Transverse colon (tissue), 4 donors: ENCODE measurements at regions not wholly inside any gene's neighbourhood (a gene's known extent, or its start where the extent isn't known, plus 50 kb on each side); places are given as distances from the start of the nearest gene placed in this dataset.

Source experiments
- DNase-seq: peaks from one replicate; pipeline ENCODE4 v3.0.0-alpha.2; 2019
- H3K27ac ChIP-seq, 4 donors: fragments of 200-600 bp; sonication (generic); 2 replicates each; pipeline ENCODE4 v1.5.1; 2016 to 2018; ENCODE audit warnings: inconsistent platforms in 4 of 4
- H3K27me3 ChIP-seq: fragments of 200-600 bp; sonication (generic); 2 replicates; pipeline ENCODE4 v1.5.1; 2017; ENCODE audit warnings: inconsistent platforms
- H3K36me3 ChIP-seq, 4 donors: fragments of 200-600 bp; sonication (generic); 2 replicates each; pipeline ENCODE4 v1.5.1; 2017 to 2019; ENCODE audit warnings: inconsistent platforms in 4 of 4
- H3K4me1 ChIP-seq, 4 donors: fragments of 200-600 bp; sonication (generic); 2 replicates each; pipeline ENCODE4 v1.5.1; 2017 to 2020; ENCODE audit warnings: inconsistent platforms in 4 of 4
- H3K4me3 ChIP-seq, 4 donors: fragments of 200-600 bp; sonication (generic); 1 replicate in 1 of 4; 2 replicates in 3 of 4; pipeline versions ENCODE4 v1.5.1 to v1.6.1; 2017 to 2019; ENCODE audit warnings: inconsistent platforms in 4 of 4
- H3K9me3 ChIP-seq, 2 donors: fragments of 200-600 bp; sonication (generic); 2 replicates each; pipeline ENCODE4 v1.5.1; 2017 to 2019; ENCODE audit warnings: inconsistent platforms in 2 of 2
- EP300 ChIP-seq: sonication (generic); formaldehyde crosslinking; IDR thresholded peaks from one replicate; pipeline ENCODE4 v1.6.1; 2017; ENCODE audit warnings: antibody characterized with exemption, low read depth
- POLR2A ChIP-seq: fragments of 450-650 bp; IDR thresholded peaks from one replicate; pipeline ENCODE4 v1.6.1; 2016; ENCODE audit warnings: antibody characterized with exemption, mild to moderate bottlenecking, moderate library complexity
- POLR2AphosphoS5 ChIP-seq, 3 donors: sonication (generic); formaldehyde crosslinking; IDR thresholded peaks; one replicate each; pipeline ENCODE4 v1.6.1; 2016; ENCODE audit warnings: antibody characterized with exemption in 3 of 3
- WGBS, 2 donors: methylation state at CpG; one replicate each; pipeline ENCODE4 v1.1.5; 2018; ENCODE audit warnings: low coverage in 1 of 2; 5-methylcytosine and 5-hydroxymethylcytosine counted together
- in situ Hi-C, 4 donors: fragments of 200-750 bp; cut with MboI; loops; one replicate each; pipeline versions ENCODE4 v1.15.0 to v1.15.1; 2017; ENCODE audit warnings: low sequenced_read_pairs in 3 of 4, low pct_ligation_motif_present in 1 of 4, low pct_unique_long_range_greater_than_20kb in 1 of 4
- intact Hi-C: fragments of 100-400 bp; cut with DNase I; formaldehyde crosslinking; loops from one replicate; pipeline ENCODE4 v1.15.1; 2023; ENCODE audit warnings: low total_unique reads
- TF ChIP-seq, protein P1 (sequence below), 5 experiments: fragments of 200-600 bp in 3 of 5; fragments of 450-650 bp in 2 of 5; sonication (generic) in 3 of 5; IDR thresholded peaks; 1 replicate in 2 of 5; 2 replicates in 3 of 5; pipeline ENCODE4 v1.5.1; 2016 to 2017; ENCODE audit warnings: antibody characterized with exemption in 5 of 5, inconsistent platforms in 3 of 5, mild to moderate bottlenecking in 2 of 5, moderate library complexity in 1 of 5

DNA sequence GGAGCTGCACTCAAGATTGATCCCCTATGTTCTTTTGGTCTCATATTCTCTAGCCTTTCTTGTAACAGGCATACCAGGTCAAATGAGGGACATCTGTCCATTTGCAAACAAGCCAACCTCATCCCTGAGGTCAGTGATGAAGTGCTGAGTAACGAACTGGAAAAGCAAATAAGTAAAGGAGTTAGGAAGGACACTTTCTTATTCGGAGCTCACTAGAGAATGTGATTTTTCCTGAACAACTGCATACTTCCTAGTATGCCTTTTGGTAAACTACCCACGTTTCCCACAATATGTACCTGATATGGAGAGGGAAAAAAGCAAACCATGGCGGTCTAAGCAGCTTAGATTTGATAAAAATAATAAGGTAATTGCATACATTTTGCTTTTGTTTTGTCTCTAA, 91.0 kb upstream of the MYCBP2 start:
- intact Hi-C loops (no loop called here), in situ Hi-C loops (no loop called here)
- no peaks in the 10 kb centered on the region for H3K36me3 ChIP-seq
- no peak overlapping the region for H3K4me3 ChIP-seq
- H3K27ac ChIP-seq = no peak overlapping the region
- 42 to 71% methylated on average over 3 to 4 of the region's 4 CpGs for WGBS, 2 donors
- no peaks in the 10 kb centered on the region for H3K9me3 ChIP-seq
- H3K4me1 ChIP-seq = no peaks in the 10 kb centered on the region
- no peak for TF ChIP-seq EP300
- no peak for TF ChIP-seq POLR2AphosphoS5 (IDR thresholded peaks at IDR 0.05)
- TF ChIP-seq POLR2A = no peak
- TF ChIP-seq, protein P1, sequence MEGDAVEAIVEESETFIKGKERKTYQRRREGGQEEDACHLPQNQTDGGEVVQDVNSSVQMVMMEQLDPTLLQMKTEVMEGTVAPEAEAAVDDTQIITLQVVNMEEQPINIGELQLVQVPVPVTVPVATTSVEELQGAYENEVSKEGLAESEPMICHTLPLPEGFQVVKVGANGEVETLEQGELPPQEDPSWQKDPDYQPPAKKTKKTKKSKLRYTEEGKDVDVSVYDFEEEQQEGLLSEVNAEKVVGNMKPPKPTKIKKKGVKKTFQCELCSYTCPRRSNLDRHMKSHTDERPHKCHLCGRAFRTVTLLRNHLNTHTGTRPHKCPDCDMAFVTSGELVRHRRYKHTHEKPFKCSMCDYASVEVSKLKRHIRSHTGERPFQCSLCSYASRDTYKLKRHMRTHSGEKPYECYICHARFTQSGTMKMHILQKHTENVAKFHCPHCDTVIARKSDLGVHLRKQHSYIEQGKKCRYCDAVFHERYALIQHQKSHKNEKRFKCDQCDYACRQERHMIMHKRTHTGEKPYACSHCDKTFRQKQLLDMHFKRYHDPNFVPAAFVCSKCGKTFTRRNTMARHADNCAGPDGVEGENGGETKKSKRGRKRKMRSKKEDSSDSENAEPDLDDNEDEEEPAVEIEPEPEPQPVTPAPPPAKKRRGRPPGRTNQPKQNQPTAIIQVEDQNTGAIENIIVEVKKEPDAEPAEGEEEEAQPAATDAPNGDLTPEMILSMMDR (IDR thresholded peaks at IDR 0.05) = no peak
- DNase-seq = no peak
- H3K27me3 ChIP-seq = no peaks in the 10 kb centered on the region

DNA sequence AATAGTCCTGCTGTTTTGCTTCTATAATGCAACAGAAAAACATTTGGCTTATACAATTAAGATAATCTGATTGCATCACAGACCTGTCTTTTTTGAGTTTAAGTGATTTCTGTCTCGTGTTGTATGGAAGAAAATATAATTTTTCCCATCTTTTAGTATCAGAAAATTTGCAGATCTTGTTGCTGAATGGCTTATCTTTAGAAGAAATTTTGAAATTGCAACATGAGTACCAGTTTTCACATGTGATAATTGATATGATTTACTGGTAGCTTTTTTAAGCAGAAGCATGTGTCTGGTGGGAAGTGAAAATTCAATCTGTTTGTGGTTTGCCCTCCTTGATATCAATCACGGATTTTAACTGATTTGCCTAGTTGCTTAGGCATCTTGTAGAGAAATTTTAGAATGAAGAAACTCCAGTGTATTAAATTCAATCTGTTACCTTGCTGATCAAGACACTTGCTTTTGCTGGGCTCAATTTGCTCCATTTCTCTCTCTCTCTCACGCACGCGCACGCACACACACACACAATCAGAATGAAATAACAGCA, 89.8 kb upstream of the MYCBP2 start:
- Histone ChIP-seq H3K36me3 (no peaks in the 10 kb centered on the region), H3K9me3 (no peaks in the 10 kb centered on the region), H3K27ac (no peak overlapping the region), H3K4me1 (no peaks in the 10 kb centered on the region), H3K27me3 (no peaks in the 10 kb centered on the region), H3K4me3 (no peak overlapping the region)
- 70 to 81% methylated on average over 6 of the region's 6 CpGs for whole genome bisulfite sequencing, 2 donors
- in situ Hi-C loops = no loop called here
- DNase-seq = no peak
- TF ChIP-seq, protein P1 (IDR thresholded peaks at IDR 0.05) = no peak
- no peak for TF ChIP-seq POLR2AphosphoS5 (IDR thresholded peaks at IDR 0.05)
- no peak for TF ChIP-seq POLR2A
- no peak for TF ChIP-seq EP300
- intact Hi-C loops = no loop called here

DNA sequence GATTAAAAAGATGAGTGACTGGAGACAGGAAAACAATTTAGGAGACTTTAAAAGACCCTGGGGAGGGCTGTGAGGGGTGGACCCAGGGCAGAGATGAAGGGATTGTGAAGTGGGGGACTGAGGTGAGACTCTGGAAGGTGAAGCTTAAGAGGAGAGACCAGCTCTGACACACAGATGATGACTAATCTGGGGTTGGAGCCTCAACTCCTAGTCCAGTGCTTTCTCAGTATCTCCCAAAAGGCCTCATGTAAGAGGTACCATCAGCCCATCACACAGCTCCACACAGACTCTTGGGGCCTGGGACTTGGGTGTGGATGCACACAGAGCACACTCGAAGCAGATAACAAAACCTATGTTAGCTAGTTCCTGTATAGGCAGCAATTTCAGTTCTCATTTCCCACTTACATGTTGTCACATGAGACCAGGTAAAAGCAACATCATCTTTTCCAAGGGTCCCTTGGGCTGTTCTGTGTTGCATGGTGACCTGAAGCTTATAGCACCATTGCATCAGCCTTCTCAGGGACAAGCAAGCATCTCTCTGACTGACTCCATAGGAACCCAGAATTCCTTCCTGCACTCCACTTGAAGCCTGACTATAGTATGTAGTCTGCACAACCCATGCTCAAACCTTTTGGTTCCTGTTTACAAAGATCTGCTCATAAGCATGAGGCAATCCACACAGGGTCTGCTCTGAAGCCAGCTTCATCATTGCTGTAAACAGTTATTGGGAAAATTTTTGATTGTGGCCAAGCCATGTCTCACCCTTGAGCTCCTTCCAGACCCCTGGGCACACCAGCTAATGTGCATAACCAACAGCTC, 88.6 kb upstream of the MYCBP2 start:
- intact Hi-C loops (no loop called here), in situ Hi-C loops (no loop called here)
- Histone ChIP-seq H3K4me1 (no peaks in the 10 kb centered on the region), H3K9me3 (no peaks in the 10 kb centered on the region), H3K27ac (no peak overlapping the region), H3K4me3 (no peak overlapping the region), H3K36me3 (no peaks in the 10 kb centered on the region), H3K27me3 (no peaks in the 10 kb centered on the region)
- no peak for DNase-seq
- TF ChIP-seq, protein P1 (IDR thresholded peaks at IDR 0.05) = no peak
- no peak for TF ChIP-seq EP300
- no peak for TF ChIP-seq POLR2A
- no peak for TF ChIP-seq POLR2AphosphoS5 (IDR thresholded peaks at IDR 0.05)
- 43% methylated on average over 1 of the region's 1 CpG; no CpG with 5 or more reads in 1 of the 2 donors for WGBS, 2 donors

DNA sequence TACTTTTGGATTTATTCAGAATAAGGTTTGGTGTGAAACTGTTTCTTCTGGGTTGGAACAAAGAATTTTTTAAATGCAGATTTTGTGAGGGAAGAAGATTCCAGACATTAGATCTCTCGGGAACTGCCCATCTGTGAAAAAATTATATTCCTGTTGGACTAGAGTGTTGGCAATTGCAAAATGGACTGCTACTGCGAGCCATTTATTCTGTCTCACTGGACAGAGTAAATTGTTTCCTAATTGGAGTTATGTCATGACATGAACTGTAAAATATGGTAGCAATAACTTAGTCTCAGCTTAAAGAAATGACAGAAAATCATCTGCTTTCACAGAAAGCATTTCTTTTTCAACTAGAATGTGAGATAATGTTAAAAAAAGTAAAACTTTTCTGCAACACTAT, 86.0 kb upstream of the MYCBP2 start:
- intact Hi-C loops = no loop called here
- Histone ChIP-seq H3K27ac (no peak overlapping the region), H3K4me1 (no peaks in the 10 kb centered on the region), H3K36me3 (no peaks in the 10 kb centered on the region), H3K9me3 (no peaks in the 10 kb centered on the region), H3K4me3 (no peak overlapping the region), H3K27me3 (no peaks in the 10 kb centered on the region)
- 80 to 100% methylated on average over 2 of the region's 2 CpGs for WGBS, 2 donors
- TF ChIP-seq, protein P1 (IDR thresholded peaks at IDR 0.05) = no peak
- DNase-seq = no peak
- in situ Hi-C loops = no loop called here
